ENCODE measurements at regions not wholly inside any gene's neighbourhood (a gene's known extent, or its start where the extent isn't known, plus 50 kb on each side); places are given as distances from the start of the nearest gene placed in this dataset.

- Histone ChIP-seq H3K9ac (ENCODE audit: insufficient read depth, low read depth, low read length) (no peak overlapping the region), H3K4me3 (replicated peaks in 1 of 3; ENCODE audit: insufficient read depth in 1 of 3, low read depth in 2 of 3, low read length in 3 of 3) (no peak overlapping the region), H3K79me2 (ENCODE audit: insufficient read depth, low read length) (no peaks in the 10 kb centered on the region), H3K27ac (ENCODE audit: extremely low read length, insufficient read depth, low read length) (no peak overlapping the region), H3K4me1 (ENCODE audit: insufficient read depth, low read length) (no peaks in the 10 kb centered on the region), H2AFZ (ENCODE audit: low read length) (no peak overlapping the region), H3K9me3 (ENCODE audit: low read length) (peaks cover 6% of the 10 kb centered on the region; the same call in 1 of the 2 replicates), H3K36me3 (replicated peaks in 1 of 2; ENCODE audit: control insufficient read depth in 1 of 2, insufficient read depth in 2 of 2, low read length in 2 of 2) (no peaks in the 10 kb centered on the region), H4K20me1 (ENCODE audit: insufficient read depth, low read length) (no peaks in the 10 kb centered on the region), H3K4me2 (ENCODE audit: low read depth, low read length) (no peak overlapping the region), H3K27me3 (ENCODE audit: control insufficient read depth in 1 of 2, insufficient read depth in 2 of 2, low read length in 2 of 2) (no peaks in the 10 kb centered on the region; a peak in 2 of 5 replicates)
- FAIRE-seq (no peak), DNase-seq (ENCODE audit: low spot score) (no peak), ATAC-seq (no peak)
- intact Hi-C loops (cut with micrococcal nuclease; ENCODE audit: unreplicated experiment) = no loop called here
- BruUV-seq (replicated peaks) = no TSS peak
- ChIA-PET CTCF (ENCODE audit: low intra/inter-chr PET ratio, low total read pairs) (no interaction called here), POLR2A (no interaction called here)
- in situ Hi-C loops (cut with HindIII; ENCODE audit: extremely low pct_ligation_motif_present, low pct_unique_long_range_greater_than_20kb) = no loop called here
- WGBS (ENCODE audit: low lambda C conversion rate) = 33% methylated on average over 1 of the region's 6 CpGs
- TF ChIP-seq ZBTB49 (CRISPR knock-in tag; IDR thresholded peaks at IDR 0.05; ENCODE audit: borderline replicate concordance) = no peak
- TF ChIP-seq MAF1 (CRISPR knock-in tag; IDR thresholded peaks at IDR 0.05; ENCODE audit: borderline replicate concordance) = no peak
- TF ChIP-seq ZNF614 (CRISPR knock-in tag; IDR thresholded peaks at IDR 0.05; ENCODE audit: borderline replicate concordance) = no peak
- no peak for TF ChIP-seq SUZ12 (IDR thresholded peaks at IDR 0.05; ENCODE audit: low read depth, low read length)
- no peak for TF ChIP-seq ZBTB38 (CRISPR knock-in tag; IDR thresholded peaks at IDR 0.05)
- no peak for TF ChIP-seq DDIT3 (CRISPR knock-in tag; IDR thresholded peaks at IDR 0.05)
- TF ChIP-seq MATR3 (CRISPR knock-in tag; IDR thresholded peaks at IDR 0.05) = no peak
- TF ChIP-seq SIN3A (IDR thresholded peaks at IDR 0.05; ENCODE audit: borderline replicate concordance, low read depth, low read length) = no peak
- TF ChIP-seq ARID3A (IDR thresholded peaks at IDR 0.05; ENCODE audit: low read depth, low read length) = no peak
- TF ChIP-seq HDAC1 (CRISPR knock-in tag; IDR thresholded peaks at IDR 0.05) = no peak
- no peak for TF ChIP-seq ZBED4 (CRISPR knock-in tag; IDR thresholded peaks at IDR 0.05; ENCODE audit: borderline replicate concordance)
- no peak for TF ChIP-seq ZNF883 (CRISPR knock-in tag; IDR thresholded peaks at IDR 0.05; ENCODE audit: not compliant biosample characterization)
- TF ChIP-seq MED1 (CRISPR knock-in tag; IDR thresholded peaks at IDR 0.05) = no peak
- TF ChIP-seq ZKSCAN8 (CRISPR knock-in tag; IDR thresholded peaks at IDR 0.05; ENCODE audit: borderline replicate concordance) = no peak
Measured at GRCh38 chr7:98548971-98549370, 68.1 kb upstream of the NPTX2 start.

All from HepG2 (cell line).